ENCODE measurements at regions not wholly inside any gene's neighbourhood (a gene's known extent, or its start where the extent isn't known, plus 50 kb on each side); places are given as distances from the start of the nearest gene placed in this dataset.
"Not testable (repeated sequence)": the region's sequence is repeated elsewhere in the genome, so short reads cannot be mapped to it uniquely, and the experiment has no call there.

GRCh38 chr6:3913077-3913957 lies 64.1 kb downstream of the FAM50B start:
- no peak overlapping the region for H3K4me2 ChIP-seq (ENCODE audit: low read length)

GRCh38 chr6:3913958-3914337 lies 64.8 kb downstream of the FAM50B start:
- peaks cover 26% of the 10 kb centered on the region for H3K27me3 ChIP-seq (ENCODE audit: low read depth, low read length)
- H3K4me2 ChIP-seq (ENCODE audit: low read length), result no peak overlapping the region
- H3K36me3 ChIP-seq (replicated peaks; ENCODE audit: low read depth, low read length), result no peaks in the 10 kb centered on the region
- no peak overlapping the region for H3K4me3 ChIP-seq (ENCODE audit: low read length)
- no peaks in the 10 kb centered on the region for H3K9me3 ChIP-seq (ENCODE audit: insufficient read depth, low read length)
- H4K20me1 ChIP-seq (ENCODE audit: insufficient read depth, low read length), result no peaks in the 10 kb centered on the region
- H3K4me1 ChIP-seq (ENCODE audit: low read length), result no peaks in the 10 kb centered on the region
- H3K9ac ChIP-seq (ENCODE audit: low read length), result no peak overlapping the region
- H3K79me2 ChIP-seq (ENCODE audit: low read length), result no peaks in the 10 kb centered on the region
- TF ChIP-seq CTCF (IDR thresholded peaks at IDR 0.05; ENCODE audit: low read depth, low read length) (no peak), EZH2phosphoT487 (IDR thresholded peaks at IDR 0.05; ENCODE audit: low read depth) (no peak)
- H3K27ac ChIP-seq (ENCODE audit: low read length), result no peak overlapping the region
- H2AFZ ChIP-seq (ENCODE audit: low read depth, low read length), result no peak overlapping the region

More at GRCh38 chr6:3913077-3913957, 64.1 kb downstream of the FAM50B start:
- Histone ChIP-seq H3K4me3 (ENCODE audit: low read length) (no peak overlapping the region), H4K20me1 (ENCODE audit: insufficient read depth, low read length) (no peaks in the 10 kb centered on the region), H3K27ac (ENCODE audit: low read length) (no peak overlapping the region), H3K27me3 (ENCODE audit: low read depth, low read length) (peaks cover 26% of the 10 kb centered on the region), H3K9me3 (ENCODE audit: insufficient read depth, low read length) (no peaks in the 10 kb centered on the region), H3K4me1 (ENCODE audit: low read length) (no peaks in the 10 kb centered on the region), H3K36me3 (replicated peaks; ENCODE audit: low read depth, low read length) (no peaks in the 10 kb centered on the region), H2AFZ (ENCODE audit: low read depth, low read length) (no peak overlapping the region), H3K9ac (ENCODE audit: low read length) (no peak overlapping the region), H3K79me2 (ENCODE audit: low read length) (no peaks in the 10 kb centered on the region)
- TF ChIP-seq CTCF (IDR thresholded peaks at IDR 0.05; ENCODE audit: low read depth, low read length), result no peak
- no peak for TF ChIP-seq EZH2phosphoT487 (IDR thresholded peaks at IDR 0.05; ENCODE audit: low read depth)

GRCh38 chr6:3915076-3915791 lies 66.1 kb downstream of the FAM50B start:
- Histone ChIP-seq H3K27ac (ENCODE audit: low read length) (no peak overlapping the region), H3K36me3 (replicated peaks; ENCODE audit: low read depth, low read length) (no peaks in the 10 kb centered on the region), H4K20me1 (ENCODE audit: insufficient read depth, low read length) (no peaks in the 10 kb centered on the region), H3K4me1 (ENCODE audit: low read length) (no peaks in the 10 kb centered on the region), H2AFZ (ENCODE audit: low read depth, low read length) (no peak overlapping the region), H3K9me3 (ENCODE audit: insufficient read depth, low read length) (no peaks in the 10 kb centered on the region), H3K9ac (ENCODE audit: low read length) (no peak overlapping the region), H3K27me3 (ENCODE audit: low read depth, low read length) (peaks cover 26% of the 10 kb centered on the region), H3K4me3 (ENCODE audit: low read length) (no peak overlapping the region), H3K4me2 (ENCODE audit: low read length) (no peak overlapping the region), H3K79me2 (ENCODE audit: low read length) (no peaks in the 10 kb centered on the region)
- no peak for TF ChIP-seq EZH2phosphoT487 (IDR thresholded peaks at IDR 0.05; ENCODE audit: low read depth)
- no peak for TF ChIP-seq CTCF (IDR thresholded peaks at IDR 0.05; ENCODE audit: low read depth, low read length)

GRCh38 chr6:3916211-3916610 lies 67.0 kb downstream of the FAM50B start:
- no peaks in the 10 kb centered on the region for H3K79me2 ChIP-seq (ENCODE audit: low read length)
- H3K4me2 ChIP-seq (ENCODE audit: low read length), result no peak overlapping the region
- TF ChIP-seq CTCF (IDR thresholded peaks at IDR 0.05; ENCODE audit: low read depth, low read length) (no peak), EZH2phosphoT487 (IDR thresholded peaks at IDR 0.05; ENCODE audit: low read depth) (no peak)
- no peaks in the 10 kb centered on the region for H3K36me3 ChIP-seq (replicated peaks; ENCODE audit: low read depth, low read length)
- no peak overlapping the region for H3K9ac ChIP-seq (ENCODE audit: low read length)
- H4K20me1 ChIP-seq (ENCODE audit: insufficient read depth, low read length), result no peaks in the 10 kb centered on the region
- no peak overlapping the region for H3K4me3 ChIP-seq (ENCODE audit: low read length)
- H2AFZ ChIP-seq (ENCODE audit: low read depth, low read length), result no peak overlapping the region
- no peak overlapping the region for H3K27ac ChIP-seq (ENCODE audit: low read length)
- H3K9me3 ChIP-seq (ENCODE audit: insufficient read depth, low read length), result no peaks in the 10 kb centered on the region
- no peaks in the 10 kb centered on the region for H3K4me1 ChIP-seq (ENCODE audit: low read length)
- peaks cover 26% of the 10 kb centered on the region for H3K27me3 ChIP-seq (ENCODE audit: low read depth, low read length)

GRCh38 chr6:3916749-3917148 lies 67.6 kb downstream of the FAM50B start:
- H3K9me3 ChIP-seq (ENCODE audit: insufficient read depth, low read length); H3K9ac ChIP-seq (ENCODE audit: low read length); H3K4me3 ChIP-seq (ENCODE audit: low read length); H3K36me3 ChIP-seq (replicated peaks; ENCODE audit: low read depth, low read length); H3K79me2 ChIP-seq (ENCODE audit: low read length); H3K4me1 ChIP-seq (ENCODE audit: low read length); H3K27ac ChIP-seq (ENCODE audit: low read length); H3K4me2 ChIP-seq (ENCODE audit: low read length); H4K20me1 ChIP-seq (ENCODE audit: insufficient read depth, low read length); H2AFZ ChIP-seq (ENCODE audit: low read depth, low read length): not testable (repeated sequence)
- H3K27me3 ChIP-seq (ENCODE audit: low read depth, low read length), result peaks cover 22% of the 10 kb centered on the region

All from OCI-LY3 (cell line).